GM13976 (cell line): ENCODE measurements at regions not wholly inside any gene's neighbourhood (a gene's known extent, or its start where the extent isn't known, plus 50 kb on each side); places are given as distances from the start of the nearest gene placed in this dataset.

Experiments
- DNase-seq: peaks from one replicate; pipeline ENCODE4 v3.0.0; 2012; ENCODE audit warnings: low spot score
- in situ Hi-C: fragments of 300-500 bp; cut with MboI; formaldehyde crosslinking; loops from one replicate; pipeline ENCODE4 v1.12.0; 2022; ENCODE audit warnings: low sequenced_read_pairs, mixed read lengths, inconsistent platforms; ENCODE audit not compliant: unreplicated experiment
- TF ChIP-seq, protein P1 (sequence below): IDR thresholded peaks from 2 replicates; pipeline ENCODE4 v1.5.1; 2012; ENCODE audit warnings: borderline replicate concordance, mild to moderate bottlenecking; ENCODE audit not compliant: insufficient read depth; ENCODE audit errors: extremely low read depth, missing control alignments, control extremely low read depth

- in situ Hi-C loops: no loop called here
- no peak for DNase-seq
- TF ChIP-seq, protein P1, sequence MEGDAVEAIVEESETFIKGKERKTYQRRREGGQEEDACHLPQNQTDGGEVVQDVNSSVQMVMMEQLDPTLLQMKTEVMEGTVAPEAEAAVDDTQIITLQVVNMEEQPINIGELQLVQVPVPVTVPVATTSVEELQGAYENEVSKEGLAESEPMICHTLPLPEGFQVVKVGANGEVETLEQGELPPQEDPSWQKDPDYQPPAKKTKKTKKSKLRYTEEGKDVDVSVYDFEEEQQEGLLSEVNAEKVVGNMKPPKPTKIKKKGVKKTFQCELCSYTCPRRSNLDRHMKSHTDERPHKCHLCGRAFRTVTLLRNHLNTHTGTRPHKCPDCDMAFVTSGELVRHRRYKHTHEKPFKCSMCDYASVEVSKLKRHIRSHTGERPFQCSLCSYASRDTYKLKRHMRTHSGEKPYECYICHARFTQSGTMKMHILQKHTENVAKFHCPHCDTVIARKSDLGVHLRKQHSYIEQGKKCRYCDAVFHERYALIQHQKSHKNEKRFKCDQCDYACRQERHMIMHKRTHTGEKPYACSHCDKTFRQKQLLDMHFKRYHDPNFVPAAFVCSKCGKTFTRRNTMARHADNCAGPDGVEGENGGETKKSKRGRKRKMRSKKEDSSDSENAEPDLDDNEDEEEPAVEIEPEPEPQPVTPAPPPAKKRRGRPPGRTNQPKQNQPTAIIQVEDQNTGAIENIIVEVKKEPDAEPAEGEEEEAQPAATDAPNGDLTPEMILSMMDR: no peak
Observed at GRCh38 chr6:145074805-145075204, 660.5 kb downstream of the EPM2A start.

- in situ Hi-C loops: no loop called here
- TF ChIP-seq, protein P1: no peak
- no peak for DNase-seq
Observed at GRCh38 chr6:145075425-145075824, 659.9 kb downstream of the EPM2A start.

DNA sequence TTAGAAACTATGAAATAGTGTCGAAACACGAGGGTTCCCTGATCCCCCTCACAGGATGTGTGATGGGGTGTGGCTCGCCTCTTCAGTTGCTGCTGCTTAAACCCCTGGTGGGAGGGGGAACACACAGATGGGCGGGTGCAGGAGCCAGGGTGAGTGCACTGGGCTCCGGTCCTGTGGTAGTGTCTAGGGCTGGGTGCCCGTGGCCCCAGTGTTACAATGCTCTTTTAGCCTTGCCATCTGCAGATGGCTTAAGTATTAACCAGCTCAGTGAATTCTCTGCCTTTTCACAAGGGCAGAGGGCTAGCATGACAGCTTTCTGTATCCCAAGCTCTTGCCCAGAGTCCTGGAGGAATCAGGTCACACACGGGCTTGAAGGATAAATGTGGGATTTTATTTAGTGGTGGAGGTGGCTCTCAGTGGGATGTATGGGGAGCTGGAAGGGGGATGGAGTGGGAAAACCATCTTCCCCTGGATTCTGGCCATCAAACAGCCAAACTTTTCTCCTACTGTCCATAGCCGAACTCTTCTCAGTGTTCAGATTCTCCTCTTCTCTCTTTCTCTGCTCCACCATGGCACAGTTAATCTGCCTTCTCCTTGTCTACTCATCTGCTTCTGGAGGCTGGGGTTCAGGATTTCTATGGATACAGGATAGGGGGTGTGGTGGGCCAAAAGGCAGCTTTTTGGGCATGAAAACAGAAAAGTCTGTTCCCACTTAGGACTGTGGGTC lies 659.0 kb downstream of the EPM2A start:
- TF ChIP-seq, protein P1: no peak
- in situ Hi-C loops: no loop called here
- no peak for DNase-seq

- TF ChIP-seq, protein P1: no peak
- in situ Hi-C loops: no loop called here
- DNase-seq: no peak
Observed at GRCh38 chr6:145077382-145077781, 657.9 kb downstream of the EPM2A start.

DNA sequence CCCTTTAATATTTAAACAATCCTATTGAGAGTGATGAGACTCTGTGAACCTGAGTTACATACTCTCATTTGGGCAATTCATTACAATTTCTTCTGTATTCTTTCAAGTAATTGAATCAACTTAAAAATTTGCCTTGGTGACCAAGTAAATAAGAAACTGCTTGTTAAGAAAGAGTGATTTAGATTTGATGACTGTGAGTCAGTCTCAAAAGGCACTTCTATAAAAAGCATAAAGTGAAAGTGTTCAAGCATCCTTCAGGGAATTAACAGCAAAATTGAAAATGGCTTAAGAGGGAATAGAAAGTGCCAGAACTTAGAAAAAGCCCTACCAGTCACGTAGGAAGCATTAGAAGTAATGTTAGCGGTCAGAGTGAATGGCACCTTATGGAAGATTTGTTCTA lies 654.7 kb downstream of the EPM2A start:
- no peak for DNase-seq
- in situ Hi-C loops: no loop called here
- TF ChIP-seq, protein P1: no peak

- in situ Hi-C loops: no loop called here
- TF ChIP-seq, protein P1: no peak
- no peak for DNase-seq
Observed at GRCh38 chr6:145081677-145082076, 653.6 kb downstream of the EPM2A start.

- no peak for DNase-seq
- in situ Hi-C loops: no loop called here
- TF ChIP-seq, protein P1: no peak
Observed at GRCh38 chr6:145082359-145082758, 653.0 kb downstream of the EPM2A start.
